H9 (cell line): ENCODE measurements at regions not wholly inside any gene's neighbourhood (a gene's known extent, or its start where the extent isn't known, plus 50 kb on each side); places are given as distances from the start of the nearest gene placed in this dataset.
"Not testable (repeated sequence)": the region's sequence is repeated elsewhere in the genome, so short reads cannot be mapped to it uniquely, and the experiment has no call there.

Source experiments
- DNase-seq: peaks from one replicate; pipeline ENCODE4 v3.0.0-alpha.2; 2017
- H2AFZ ChIP-seq: one replicate; pipeline ENCODE4 v1.6.1; 2013; ENCODE audit warnings: mild to moderate bottlenecking, low read length, control low read depth, moderate library complexity
- H2AK5ac ChIP-seq: 2 replicates; pipeline ENCODE4 v1.6.1; 2013; ENCODE audit warnings: low read length, control low read depth, mixed read lengths; ENCODE audit not compliant: insufficient read length
- H2BK120ac ChIP-seq: one replicate; pipeline ENCODE4 v1.6.1; 2013; ENCODE audit warnings: low read depth, mild to moderate bottlenecking, low read length, control low read depth, inconsistent platforms; ENCODE audit not compliant: poor library complexity, severe bottlenecking
- H2BK12ac ChIP-seq: 2 replicates; pipeline ENCODE4 v1.6.1; 2013; ENCODE audit warnings: low read length, control low read depth, mixed read lengths, low read depth; ENCODE audit not compliant: insufficient read length
- H2BK15ac ChIP-seq: 2 replicates; pipeline ENCODE4 v1.6.1; 2013; ENCODE audit warnings: low read depth, low read length, control low read depth
- H2BK20ac ChIP-seq: one replicate; pipeline ENCODE4 v1.6.1; 2013; ENCODE audit warnings: low read depth, mild to moderate bottlenecking, low read length, control low read depth, inconsistent platforms; ENCODE audit not compliant: poor library complexity, severe bottlenecking
- H2BK5ac ChIP-seq: 2 replicates; pipeline ENCODE4 v1.6.1; 2013; ENCODE audit warnings: low read length, control low read depth, mixed read lengths; ENCODE audit not compliant: insufficient read length
- H3K14ac ChIP-seq: 2 replicates; pipeline ENCODE4 v1.6.1; 2013; ENCODE audit warnings: low read length, control low read depth; ENCODE audit not compliant: insufficient read depth
- H3K18ac ChIP-seq: 2 replicates; pipeline ENCODE4 v1.6.1; 2013; ENCODE audit warnings: low read depth, mild to moderate bottlenecking, mixed read lengths, low read length, control low read depth; ENCODE audit not compliant: insufficient read length
- H3K23ac ChIP-seq: 2 replicates; pipeline ENCODE4 v1.6.1; 2013; ENCODE audit warnings: low read length, control low read depth, mixed read lengths, low read depth; ENCODE audit not compliant: insufficient read length
- H3K23me2 ChIP-seq: 2 replicates; pipeline ENCODE4 v1.6.1; 2013; ENCODE audit warnings: low read depth, mild to moderate bottlenecking, mixed read lengths, low read length, control low read depth; ENCODE audit not compliant: insufficient read length, poor library complexity, severe bottlenecking
- H3K27ac ChIP-seq: 2 replicates; pipeline ENCODE4 v1.5.1; 2013; ENCODE audit warnings: low read length, control low read depth, mixed read lengths, low read depth; ENCODE audit not compliant: insufficient read length
- H3K27me3 ChIP-seq: 2 replicates; pipeline ENCODE4 v1.6.1; 2013; ENCODE audit warnings: low read length, control low read depth, inconsistent platforms; ENCODE audit not compliant: insufficient read depth
- H3K4ac ChIP-seq: 2 replicates; pipeline ENCODE4 v1.6.1; 2013; ENCODE audit warnings: low read depth, mild to moderate bottlenecking, control low read depth, inconsistent platforms, low read length, moderate library complexity
- H3K4me1 ChIP-seq: 2 replicates; pipeline ENCODE4 v1.6.1; 2013; ENCODE audit warnings: low read length, control low read depth, inconsistent platforms; ENCODE audit not compliant: insufficient read depth
- H3K4me2 ChIP-seq: 2 replicates; pipeline ENCODE4 v1.6.1; 2013; ENCODE audit warnings: low read length, control low read depth, mixed read lengths; ENCODE audit not compliant: insufficient read length, insufficient read depth
- H3K56ac ChIP-seq: 2 replicates; pipeline ENCODE4 v1.6.1; 2013; ENCODE audit warnings: low read depth, mild to moderate bottlenecking, mixed read lengths, low read length, control low read depth; ENCODE audit not compliant: insufficient read length
- H3K79me1 ChIP-seq: 2 replicates; pipeline ENCODE4 v1.6.1; 2013; ENCODE audit warnings: low read depth, mild to moderate bottlenecking, moderate library complexity, low read length, control low read depth, inconsistent platforms; ENCODE audit not compliant: insufficient read depth, poor library complexity, severe bottlenecking
- H3K79me2 ChIP-seq: 2 replicates; pipeline ENCODE4 v1.6.1; 2013; ENCODE audit warnings: low read length, control low read depth, inconsistent platforms; ENCODE audit not compliant: insufficient read depth
- H3K9ac ChIP-seq: 2 replicates; pipeline ENCODE4 v1.6.1; 2013; ENCODE audit warnings: low read length, control low read depth, mixed read lengths; ENCODE audit not compliant: insufficient read length; ENCODE audit errors: extremely low read depth
- H3K9me3 ChIP-seq: one replicate; pipeline ENCODE4 v1.6.1; 2013; ENCODE audit warnings: low read depth, low read length, inconsistent platforms; ENCODE audit not compliant: control insufficient read depth
- H3T11ph ChIP-seq: one replicate; pipeline ENCODE4 v1.6.1; 2013; ENCODE audit warnings: mild to moderate bottlenecking, low read length, control low read depth, inconsistent platforms
- H4K20me1 ChIP-seq: one replicate; pipeline ENCODE4 v1.6.1; 2013; ENCODE audit not compliant: control insufficient read depth, insufficient read length, insufficient read depth
- H4K5ac ChIP-seq: 2 replicates; pipeline ENCODE4 v1.6.1; 2013; ENCODE audit warnings: low read depth, mild to moderate bottlenecking, mixed read lengths, low read length, control low read depth; ENCODE audit not compliant: insufficient read length
- H4K8ac ChIP-seq: replicated peaks from 2 replicates; pipeline ENCODE4 v1.6.1; 2013; ENCODE audit warnings: low read length, control low read depth, mixed read lengths, low read depth; ENCODE audit not compliant: insufficient read length
- H4K91ac ChIP-seq: 2 replicates; pipeline ENCODE4 v1.6.1; 2013; ENCODE audit warnings: low read depth, mild to moderate bottlenecking, moderate library complexity, mixed read lengths, low read length, control low read depth; ENCODE audit not compliant: insufficient read length
- H3K27ac Mint-ChIP-seq, 3 experiments: 2 replicates in 2 of 3; 3 replicates in 1 of 3; pipeline ENCODE4 v1.8.0; 2020 to 2021; ENCODE audit warnings: mixed read lengths in 3 of 3, mild to moderate bottlenecking in 1 of 3, moderate library complexity in 1 of 3
- H3K27me3 Mint-ChIP-seq: 2 replicates; pipeline ENCODE4 v1.8.0; 2021; ENCODE audit warnings: low read depth, mild to moderate bottlenecking, moderate library complexity, mixed read lengths
- H3K36me3 Mint-ChIP-seq, 3 experiments: 2 replicates in 2 of 3; 3 replicates in 1 of 3; pipeline ENCODE4 v1.8.0; 2020 to 2021; ENCODE audit warnings: low read depth in 3 of 3, mixed read lengths in 3 of 3; ENCODE audit not compliant: insufficient read depth in 1 of 3
- H3K4me1 Mint-ChIP-seq, 2 experiments: 2 replicates each; pipeline ENCODE4 v1.8.0; 2020; ENCODE audit warnings: mixed read lengths in 2 of 2
- H3K4me3 Mint-ChIP-seq, 2 experiments: 2 replicates in 1 of 2; 3 replicates in 1 of 2; pipeline ENCODE4 v1.8.0; 2020 to 2021; ENCODE audit warnings: mild to moderate bottlenecking in 2 of 2, mixed read lengths in 2 of 2, moderate library complexity in 1 of 2
- H3K9me3 Mint-ChIP-seq, 2 experiments: 2 replicates in 1 of 2; 3 replicates in 1 of 2; pipeline ENCODE4 v1.8.0; 2020; ENCODE audit warnings: mild to moderate bottlenecking in 2 of 2, mixed read lengths in 2 of 2, moderate library complexity in 1 of 2
- WGBS: extraction: QIAGEN DNeasy Blood & Tissue Kit; methylation state at CpG from one replicate; pipeline ENCODE4 v1.1.7; 2013; ENCODE audit warnings: missing lambda C conversion rate, low lambda C conversion rate, mixed read lengths; ENCODE audit not compliant: insufficient read length; ENCODE audit errors: extremely low coverage; 5-methylcytosine and 5-hydroxymethylcytosine counted together

- H3K27me3 Mint-ChIP-seq, H4K20me1 ChIP-seq, H3K4me3 Mint-ChIP-seq, H3K27me3 ChIP-seq, H3K4ac ChIP-seq, H3K36me3 Mint-ChIP-seq, DNase-seq, H3K9me3 ChIP-seq, H3K23me2 ChIP-seq, H4K91ac ChIP-seq, H2BK120ac ChIP-seq, H4K5ac ChIP-seq, H3K4me2 ChIP-seq, H3K9ac ChIP-seq, H3K23ac ChIP-seq, H3K18ac ChIP-seq, H3K4me1 ChIP-seq, H3K56ac ChIP-seq, H3K14ac ChIP-seq, H3K9me3 Mint-ChIP-seq, H3T11ph ChIP-seq, H2AFZ ChIP-seq, H2AK5ac ChIP-seq, H3K79me1 ChIP-seq, H3K27ac Mint-ChIP-seq, H2BK15ac ChIP-seq, H2BK5ac ChIP-seq, H3K79me2 ChIP-seq, H2BK12ac ChIP-seq, H2BK20ac ChIP-seq, H3K27ac ChIP-seq, H4K8ac ChIP-seq: not testable (repeated sequence)
- WGBS, result no CpG with 5 or more reads among the region's 8 CpGs
- peaks cover 11 to 15% of the 10 kb centered on the region in 2 experiments; a peak in 3 of 4 replicates for H3K4me1 Mint-ChIP-seq
Observed at GRCh38 chrX:90178976-90179375, 257.3 kb downstream of the TGIF2LX start.

- H2BK5ac ChIP-seq, H3K18ac ChIP-seq, H3K27me3 ChIP-seq, H3K56ac ChIP-seq, H3K79me2 ChIP-seq, H2BK15ac ChIP-seq, H3K9me3 ChIP-seq, H4K5ac ChIP-seq, H3K9ac ChIP-seq, H4K20me1 ChIP-seq, H4K91ac ChIP-seq, H4K8ac ChIP-seq, H2BK120ac ChIP-seq, H3K4me1 ChIP-seq, H3K14ac ChIP-seq, H2AFZ ChIP-seq, H2BK20ac ChIP-seq, H3K4ac ChIP-seq, H2AK5ac ChIP-seq, H2BK12ac ChIP-seq, H3K23me2 ChIP-seq, H3T11ph ChIP-seq, H3K27ac ChIP-seq, H3K79me1 ChIP-seq, H3K4me2 ChIP-seq, DNase-seq, H3K27me3 Mint-ChIP-seq, H3K23ac ChIP-seq: not testable (repeated sequence)
- Mint-ChIP-seq H3K9me3 (peaks cover 22 to 24% of the 10 kb centered on the region in 2 experiments), H3K4me3 (peak overlapping the region in 1 of 2 experiments; percentile 9; a peak in 2 of 5 replicates), H3K36me3 (peaks cover 20 to 27% (median 23%) of the 10 kb centered on the region in 3 experiments), H3K27ac (peak overlapping the region; percentile 71 to 99 (median 86); a peak in 6 of 7 replicates), H3K4me1 (peaks cover 9 to 16% of the 10 kb centered on the region in 2 experiments)
Observed at GRCh38 chrX:90189046-90189445, 267.3 kb downstream of the TGIF2LX start.
